HepG2 (cell line): ENCODE measurements at regions not wholly inside any gene's neighbourhood (a gene's known extent, or its start where the extent isn't known, plus 50 kb on each side); places are given as distances from the start of the nearest gene placed in this dataset.

Experiments used
- ATAC-seq: fragments of 200-7000 bp; cut with Tn5 transposase; 3 replicates; pipeline ENCODE4 v1.9.1; 2020; ENCODE audit warnings: mild to moderate bottlenecking, moderate library complexity
- BruUV-seq: library from RNA; stranded (reverse); fragments of 400-500 nt; replicated peaks from 2 replicates; lab custom pipeline; 2021; lab: Mats Ljungman, UMichigan
- CTCF ChIA-PET: fragments of 300-600 bp; formaldehyde crosslinking; extraction: SDS; loops from one replicate; lab custom pipeline; 2021; ENCODE audit warnings: low total read pairs, inconsistent platforms, low intra/inter-chr PET ratio; lab: Yijun Ruan, JAX
- POLR2A ChIA-PET: fragments of 350-600 bp; sonication (Branson Sonifier 250); formaldehyde crosslinking; loops from one replicate; lab custom pipeline; 2020; ENCODE audit warnings: antibody characterized with exemption, inconsistent platforms; lab: Yijun Ruan, JAX
- DNase-seq: peaks from one replicate; pipeline ENCODE4 v3.0.0-alpha.2; 2015; ENCODE audit warnings: low spot score
- FAIRE-seq: peaks from 3 replicates; lab custom pipeline; 2011; peaks lifted over from hg19 to GRCh38; lab: Jason Lieb, UNC
- H2AFZ ChIP-seq: one replicate; pipeline ENCODE4 v1.6.1; 2011; ENCODE audit warnings: low read length, inconsistent platforms
- H3K27ac ChIP-seq: fragments of 300-600 bp; 3 replicates; pipeline ENCODE4 v1.8.0; 2011; ENCODE audit warnings: mixed run types, mild to moderate bottlenecking, mixed read lengths, low read length, inconsistent platforms; ENCODE audit not compliant: insufficient read depth; ENCODE audit errors: extremely low read length
- H3K27me3 ChIP-seq, 2 experiments: fragments of 200-600 bp in 1 of 2; 2 replicates in 1 of 2; 3 replicates in 1 of 2; pipeline versions ENCODE4 v1.6.0 to v1.8.0; 2011; ENCODE audit warnings: low read length in 2 of 2, mild to moderate bottlenecking in 2 of 2, moderate library complexity in 2 of 2, inconsistent platforms in 1 of 2; ENCODE audit not compliant: insufficient read depth in 2 of 2, control insufficient read depth in 1 of 2
- H3K36me3 ChIP-seq, 2 experiments: fragments of 200-600 bp in 1 of 2; replicated peaks in 1 of 2; 2 replicates in 1 of 2; 3 replicates in 1 of 2; pipeline versions ENCODE4 v1.5.1 to v1.8.0; 2011; ENCODE audit warnings: low read length in 2 of 2, inconsistent platforms in 1 of 2; ENCODE audit not compliant: insufficient read depth in 2 of 2, control insufficient read depth in 1 of 2
- H3K4me1 ChIP-seq: 2 replicates; pipeline ENCODE4 v1.5.1; 2012; ENCODE audit warnings: low read length, inconsistent platforms; ENCODE audit not compliant: insufficient read depth
- H3K4me2 ChIP-seq: 2 replicates; pipeline ENCODE4 v1.6.0; 2011; ENCODE audit warnings: low read depth, low read length, inconsistent platforms
- H3K4me3 ChIP-seq, 3 experiments: fragments of 200-600 bp in 1 of 3; sonication (generic), shearing (Covaris generic) in 1 of 3; replicated peaks in 1 of 3; 2 replicates each; pipeline ENCODE4 v1.5.1; 2011 to 2016; ENCODE audit warnings: low read length in 3 of 3, inconsistent platforms in 2 of 3, low read depth in 2 of 3, mild to moderate bottlenecking in 2 of 3, control low read depth in 1 of 3, mixed read lengths in 1 of 3; ENCODE audit not compliant: insufficient read depth in 1 of 3
- H3K79me2 ChIP-seq: one replicate; pipeline ENCODE4 v1.6.1; 2011; ENCODE audit warnings: low read length, inconsistent platforms; ENCODE audit not compliant: insufficient read depth
- H3K9ac ChIP-seq: 2 replicates; pipeline ENCODE4 v1.6.0; 2011; ENCODE audit warnings: mild to moderate bottlenecking, low read depth, low read length, inconsistent platforms; ENCODE audit not compliant: insufficient read depth
- H3K9me3 ChIP-seq: 2 replicates; pipeline ENCODE4 v1.5.1; 2012; ENCODE audit warnings: mild to moderate bottlenecking, low read length
- H4K20me1 ChIP-seq: 2 replicates; pipeline ENCODE4 v1.6.0; 2011; ENCODE audit warnings: inconsistent platforms, mild to moderate bottlenecking, low read length, moderate library complexity; ENCODE audit not compliant: insufficient read depth
- ADNP ChIP-seq: sonication (generic); formaldehyde crosslinking; IDR thresholded peaks from 2 replicates; pipeline ENCODE4 v1.4.0; 2020; ENCODE audit warnings: missing genetic modification reagents
- BCL6 ChIP-seq: IDR thresholded peaks from 2 replicates; pipeline ENCODE4 v1.6.1; 2016; ENCODE audit warnings: missing genetic modification reagents, missing compliant biosample characterization
- FOXM1 ChIP-seq: sonication (generic); formaldehyde crosslinking; IDR thresholded peaks from 2 replicates; pipeline ENCODE4 v1.5.0; 2020; ENCODE audit warnings: missing genetic modification reagents
- PREB ChIP-seq: sonication (generic); formaldehyde crosslinking; IDR thresholded peaks from 2 replicates; pipeline ENCODE4 v1.4.0; 2020; ENCODE audit warnings: missing genetic modification reagents
- THAP9 ChIP-seq: sonication (generic); formaldehyde crosslinking; IDR thresholded peaks from 2 replicates; pipeline ENCODE4; 2020; ENCODE audit warnings: missing genetic modification reagents, mild to moderate bottlenecking, borderline replicate concordance
- TMF1 ChIP-seq: sonication (generic); formaldehyde crosslinking; IDR thresholded peaks from 2 replicates; pipeline ENCODE4 v1.8.1; 2022; ENCODE audit warnings: low read depth, missing genetic modification reagents
- ZFP91 ChIP-seq: sonication (generic); formaldehyde crosslinking; IDR thresholded peaks from 2 replicates; pipeline ENCODE4 v1.9.0; 2022; ENCODE audit warnings: missing genetic modification reagents, mild to moderate bottlenecking, borderline replicate concordance
- ZFX ChIP-seq: sonication (generic); formaldehyde crosslinking; IDR thresholded peaks from 2 replicates; pipeline ENCODE4 v1.4.0; 2020; ENCODE audit warnings: mild to moderate bottlenecking, low read depth, missing genetic modification reagents, moderate library complexity
- ZNF138 ChIP-seq: sonication (generic); formaldehyde crosslinking; IDR thresholded peaks from 2 replicates; pipeline ENCODE4 v1.5.0; 2020; ENCODE audit warnings: mild to moderate bottlenecking, low read depth, missing genetic modification reagents
- ZNF280B ChIP-seq: sonication (generic); formaldehyde crosslinking; IDR thresholded peaks from 2 replicates; pipeline ENCODE4 v1.5.0; 2020; ENCODE audit warnings: missing genetic modification reagents, mild to moderate bottlenecking, borderline replicate concordance
- ZNF317 ChIP-seq: sonication (generic); formaldehyde crosslinking; IDR thresholded peaks from 2 replicates; pipeline ENCODE4 v1.5.0; 2020; ENCODE audit warnings: mild to moderate bottlenecking, missing genetic modification reagents
- ZNF333 ChIP-seq: sonication (generic); formaldehyde crosslinking; IDR thresholded peaks from 2 replicates; pipeline ENCODE4 v1.4.0; 2020; ENCODE audit warnings: mild to moderate bottlenecking, missing genetic modification reagents, borderline replicate concordance
- WGBS: methylation state at CpG from one replicate; pipeline ENCODE4 v1.1.6; 2017; ENCODE audit warnings: low lambda C conversion rate; 5-methylcytosine and 5-hydroxymethylcytosine counted together
- in situ Hi-C: cut with HindIII; loops from 2 replicates; pipeline ENCODE4 v1.10.0; 2017; ENCODE audit warnings: low pct_unique_long_range_greater_than_20kb; ENCODE audit not compliant: extremely low pct_ligation_motif_present
- intact Hi-C: fragments of 100-400 bp; cut with micrococcal nuclease; formaldehyde crosslinking; loops from one replicate; pipeline ENCODE4 v1.10.0; 2022; ENCODE audit not compliant: unreplicated experiment

GRCh38 chr13:76656500-76656899, 229.7 kb downstream of the KCTD12 start:
- no TSS peak for BruUV-seq
- Histone ChIP-seq H3K4me2 (no peak overlapping the region), H3K27me3 (no peaks in the 10 kb centered on the region), H3K4me1 (no peaks in the 10 kb centered on the region), H3K9ac (no peak overlapping the region), H3K4me3 (no peak overlapping the region), H3K79me2 (no peaks in the 10 kb centered on the region), H3K36me3 (no peaks in the 10 kb centered on the region), H3K9me3 (no peaks in the 10 kb centered on the region), H4K20me1 (no peaks in the 10 kb centered on the region), H2AFZ (no peak overlapping the region), H3K27ac (no peak overlapping the region)
- TF ChIP-seq BCL6 (CRISPR knock-in tag) (no peak), TMF1 (CRISPR knock-in tag) (no peak), ZNF317 (CRISPR knock-in tag) (no peak)
- under 1% methylated on average over 4 of the region's 4 CpGs for WGBS
- CTCF ChIA-PET, result no interaction called here
- in situ Hi-C loops, result no loop called here
- POLR2A ChIA-PET, result no interaction called here
- no peak for ATAC-seq
- intact Hi-C loops, result no loop called here
- FAIRE-seq, result no peak
- no peak for DNase-seq

GRCh38 chr13:76656056-76656455, 230.1 kb downstream of the KCTD12 start:
- no peak overlapping the region for H3K9ac ChIP-seq
- H3K36me3 ChIP-seq, result no peaks in the 10 kb centered on the region
- H2AFZ ChIP-seq, result no peak overlapping the region
- H4K20me1 ChIP-seq, result no peaks in the 10 kb centered on the region
- ChIA-PET CTCF (no interaction called here), POLR2A (no interaction called here)
- H3K4me1 ChIP-seq, result no peaks in the 10 kb centered on the region
- DNase-seq (no peak), FAIRE-seq (no peak), ATAC-seq (no peak)
- H3K4me3 ChIP-seq, result no peak overlapping the region
- no peaks in the 10 kb centered on the region for H3K79me2 ChIP-seq
- in situ Hi-C loops, result no loop called here
- WGBS, result 0% methylated on average over 2 of the region's 2 CpGs
- H3K27me3 ChIP-seq, result no peaks in the 10 kb centered on the region
- no TSS peak for BruUV-seq
- H3K9me3 ChIP-seq, result no peaks in the 10 kb centered on the region
- no peak overlapping the region for H3K4me2 ChIP-seq
- no peak for TF ChIP-seq ZFX (CRISPR knock-in tag)
- TF ChIP-seq ADNP (CRISPR knock-in tag), result no peak
- TF ChIP-seq THAP9 (CRISPR knock-in tag), result no peak
- TF ChIP-seq ZNF138, result no peak
- TF ChIP-seq PREB (CRISPR knock-in tag), result no peak
- no peak for TF ChIP-seq ZNF333
- no peak for TF ChIP-seq FOXM1
- no peak for TF ChIP-seq ZFP91 (CRISPR knock-in tag)
- no peak for TF ChIP-seq ZNF280B
- intact Hi-C loops, result no loop called here
- no peak overlapping the region for H3K27ac ChIP-seq
